Erythroblast (primary cell): ENCODE measurements at regions not wholly inside any gene's neighbourhood (a gene's known extent, or its start where the extent isn't known, plus 50 kb on each side); places are given as distances from the start of the nearest gene placed in this dataset.

Source experiments
- GATA1 ChIP-seq: IDR thresholded peaks from 2 replicates; pipeline ENCODE4 v1.6.1; 2011; ENCODE audit warnings: low read depth, mild to moderate bottlenecking, control low read depth, low read length, moderate library complexity
- POLR2A ChIP-seq: IDR thresholded peaks from 2 replicates; pipeline ENCODE4 v1.6.1; 2011; ENCODE audit warnings: mild to moderate bottlenecking, low read length

- no peak for TF ChIP-seq POLR2A
- no peak for TF ChIP-seq GATA1
Observed at GRCh38 chr3:157816896-157817295, 289.3 kb downstream of the SHOX2 start.
